ENCODE measurements at regions not wholly inside any gene's neighbourhood (a gene's known extent, or its start where the extent isn't known, plus 50 kb on each side); places are given as distances from the start of the nearest gene placed in this dataset.
A peak's percentile ranks its signal among the peaks of the same experiment; 100 is the strongest.
"Not testable (repeated sequence)": the region's sequence is repeated elsewhere in the genome, so short reads cannot be mapped to it uniquely, and the experiment has no call there.

DNA sequence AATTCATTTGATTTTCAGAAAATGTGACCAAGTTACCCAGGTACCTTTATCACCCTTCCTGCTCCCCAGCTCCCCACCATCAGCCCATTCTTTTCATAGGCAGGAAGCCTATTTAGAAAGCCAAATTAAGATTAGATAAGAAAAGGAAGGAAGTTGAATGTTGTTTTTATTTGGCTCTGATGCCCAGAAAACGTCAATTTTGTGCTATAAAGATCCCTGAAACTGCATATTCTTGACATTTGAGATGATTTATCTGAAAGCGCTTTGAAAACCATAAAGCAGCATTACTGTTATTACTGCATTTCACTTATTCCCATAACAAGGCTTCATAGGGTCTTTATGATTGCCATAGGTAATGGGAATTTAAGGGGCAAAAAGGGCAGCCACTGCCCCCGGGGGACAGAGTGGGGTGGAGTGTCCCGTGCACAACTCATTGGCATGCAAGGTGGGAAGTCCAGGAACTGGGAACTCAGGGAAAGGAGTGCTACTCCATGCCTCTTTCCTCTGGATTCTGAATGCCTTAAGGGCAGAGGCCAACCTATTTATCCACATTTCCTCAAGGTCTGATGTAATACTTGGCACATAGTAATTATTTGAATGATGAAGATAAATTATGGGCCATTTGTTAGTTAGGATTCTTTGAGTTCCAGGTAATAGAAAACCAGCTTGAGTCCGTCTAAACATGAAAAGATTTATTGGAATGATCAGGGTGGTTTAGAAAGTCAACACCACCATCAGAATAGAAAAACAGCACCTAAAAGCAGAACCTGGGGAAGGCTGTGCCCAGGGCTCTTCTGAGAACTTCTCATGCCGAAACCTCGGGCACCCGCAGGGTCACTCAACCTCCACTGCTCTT is 100.6 kb upstream of the ELMO1 start:
- DNase-seq, result no peak

DNA sequence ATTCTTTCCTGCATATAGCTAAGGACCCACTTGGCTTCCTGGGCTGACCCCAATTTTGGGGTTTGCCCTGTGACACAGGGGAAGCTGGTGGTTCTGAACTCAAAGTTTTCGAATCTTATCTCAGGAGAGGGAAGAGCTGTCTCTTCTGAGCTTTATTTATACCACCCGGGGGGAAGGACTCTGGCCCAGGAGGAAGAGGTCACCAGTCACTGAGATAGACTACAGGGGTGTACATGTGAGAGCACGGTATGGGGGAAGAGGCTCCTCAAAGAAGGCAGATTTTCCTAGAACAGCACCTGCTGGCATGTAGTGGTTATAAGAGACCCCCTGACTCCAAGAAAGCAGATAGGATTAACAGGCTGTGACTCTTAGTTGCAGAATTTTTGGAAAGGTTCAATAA is 101.8 kb upstream of the ELMO1 start:
- no peak for DNase-seq

DNA sequence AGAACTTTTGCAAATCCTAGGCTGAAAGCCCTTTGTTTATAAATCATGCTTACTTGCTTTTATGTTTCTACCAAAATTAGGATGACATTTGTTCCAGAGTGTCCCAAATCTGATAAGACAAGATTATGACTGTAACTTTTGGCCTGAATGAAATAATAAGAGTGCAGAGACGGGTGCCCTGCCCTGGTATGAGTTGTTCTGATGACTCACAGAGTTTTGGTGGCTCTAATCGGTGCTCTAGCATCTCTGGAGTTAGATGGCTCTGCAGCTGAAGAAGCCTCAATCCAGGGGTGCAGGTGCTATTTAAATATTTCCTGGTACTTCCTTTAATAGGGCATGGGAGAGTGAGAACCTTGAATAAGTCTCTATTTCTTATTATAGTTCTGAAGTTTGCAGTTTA is 102.2 kb upstream of the ELMO1 start:
- no peak for DNase-seq

DNA sequence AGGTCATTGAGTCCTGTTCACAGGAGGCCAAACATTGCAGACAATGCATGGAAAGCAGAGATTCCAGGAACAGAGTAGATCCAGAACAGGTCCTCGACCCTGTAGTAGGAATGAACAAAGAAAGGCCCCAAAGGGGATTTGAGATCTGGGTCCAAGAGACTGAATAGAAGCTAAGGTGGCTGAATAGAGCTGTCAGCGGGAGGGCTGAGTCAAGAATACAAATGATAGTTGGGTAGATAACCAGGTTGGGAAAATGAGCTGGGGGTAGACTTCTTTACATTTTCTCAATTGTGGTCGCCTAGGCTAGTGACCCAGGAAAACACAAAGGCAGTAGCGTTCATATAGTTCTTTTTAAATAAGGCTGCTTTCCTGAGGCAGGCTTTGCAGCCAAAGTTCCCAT is 103.4 kb upstream of the ELMO1 start:
- DNase-seq, result no peak

DNA sequence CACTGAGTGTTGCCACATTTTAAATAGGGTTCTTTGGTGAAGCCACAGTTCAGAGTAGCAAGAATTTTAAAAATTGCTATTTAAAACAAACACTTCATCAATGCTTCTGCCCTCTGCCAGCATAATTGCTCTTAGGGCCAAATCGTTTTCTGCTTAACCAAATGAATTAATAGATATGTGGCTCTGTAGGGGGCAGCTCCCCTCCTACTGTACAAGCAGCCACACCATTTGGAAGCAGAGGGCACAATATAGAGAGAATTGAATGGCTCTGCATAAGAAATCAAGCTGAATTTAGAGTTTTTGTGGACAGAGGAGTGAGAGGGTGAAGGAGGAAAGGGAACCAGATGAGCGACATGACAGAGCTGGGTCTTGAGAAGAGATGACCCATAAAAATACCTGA is 103.8 kb upstream of the ELMO1 start:
- DNase-seq, result not testable (repeated sequence)

DNA sequence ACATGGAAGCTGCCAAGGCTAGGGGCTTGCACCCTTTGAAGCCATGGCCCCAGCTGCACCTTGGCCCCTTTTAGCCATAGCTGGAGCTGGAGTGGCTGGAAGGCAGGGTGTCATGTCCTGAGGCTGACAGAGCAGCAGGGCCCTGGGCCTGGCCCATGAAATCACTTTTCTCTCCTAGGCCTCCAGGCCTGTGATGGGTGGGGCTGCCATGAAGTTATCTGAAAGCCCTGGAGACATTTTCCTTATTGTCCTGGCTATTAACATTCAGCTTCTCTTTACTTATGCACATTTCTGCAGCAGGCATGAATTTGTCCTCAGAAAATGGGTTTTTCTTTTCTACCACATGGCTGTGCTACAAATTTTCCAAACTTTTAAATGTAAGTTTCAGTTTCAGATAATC is 106.9 kb upstream of the ELMO1 start:
- DNase-seq, result no peak

DNA sequence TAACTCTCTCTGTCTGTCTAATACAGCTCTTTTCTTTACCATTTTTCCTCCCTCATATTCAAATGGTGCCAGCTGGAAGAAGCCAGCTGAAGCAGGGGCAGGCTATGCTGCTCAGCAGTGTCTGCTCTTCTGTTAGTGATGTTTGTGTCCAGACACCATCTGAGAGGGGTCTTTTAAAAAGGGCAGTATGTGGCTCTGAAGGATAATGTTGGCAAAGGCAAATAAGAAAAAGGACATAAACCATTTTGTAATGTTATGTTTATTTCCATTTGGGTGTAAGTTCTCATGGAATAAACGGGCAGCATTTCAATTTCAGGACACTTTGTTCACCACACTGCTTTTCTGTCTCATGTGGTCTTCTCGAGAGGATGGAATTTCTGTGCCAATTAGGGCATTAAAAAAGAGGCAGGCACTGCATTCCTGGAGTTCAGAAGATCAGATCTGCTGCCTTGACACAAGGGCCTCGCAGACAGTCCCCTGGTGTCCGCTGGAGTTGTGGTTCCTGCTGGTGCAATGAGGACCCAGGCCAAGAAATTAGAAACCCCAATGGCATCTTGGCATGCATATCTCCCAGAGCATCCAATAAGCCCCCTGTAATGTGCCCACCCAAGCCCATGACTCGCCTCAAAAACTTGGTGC is 109.0 kb upstream of the ELMO1 start:
- DNase-seq, result no peak

DNA sequence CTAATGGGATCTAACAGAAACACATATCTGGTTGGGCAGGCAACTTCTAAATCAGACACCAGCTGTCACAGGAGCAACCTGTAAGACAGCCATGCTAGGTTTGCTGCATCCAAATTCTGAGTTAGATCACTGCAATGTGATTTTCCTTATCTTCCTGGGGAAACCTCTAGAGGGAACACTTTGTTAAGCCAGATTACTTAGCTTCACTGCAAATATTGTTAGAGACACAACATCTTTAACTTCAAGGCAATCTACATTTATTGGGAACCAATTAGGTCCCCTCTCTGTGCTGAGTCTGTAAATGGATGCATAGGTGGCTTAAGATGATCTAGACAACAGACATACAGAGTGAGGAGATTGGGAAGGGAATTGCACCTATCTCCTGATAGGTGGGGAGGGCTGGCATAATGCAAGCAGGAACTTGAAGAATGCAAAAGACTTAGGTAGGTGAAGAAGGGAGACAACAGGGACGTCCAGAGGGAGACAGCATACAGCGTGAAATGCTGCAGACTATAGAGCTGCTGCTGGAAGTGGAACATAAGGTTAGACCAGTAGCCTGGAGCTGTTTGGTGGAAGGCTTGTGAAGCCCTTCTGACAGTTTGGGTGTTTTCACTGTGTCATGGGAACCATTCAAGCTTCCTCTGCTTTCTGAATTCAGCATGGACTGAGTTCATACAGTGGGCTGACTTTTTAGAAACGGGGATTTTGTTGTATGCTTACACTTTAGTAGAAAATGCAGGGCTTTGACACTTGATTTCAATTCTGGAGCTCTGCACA is 109.8 kb upstream of the ELMO1 start:
- no peak for DNase-seq

DNA sequence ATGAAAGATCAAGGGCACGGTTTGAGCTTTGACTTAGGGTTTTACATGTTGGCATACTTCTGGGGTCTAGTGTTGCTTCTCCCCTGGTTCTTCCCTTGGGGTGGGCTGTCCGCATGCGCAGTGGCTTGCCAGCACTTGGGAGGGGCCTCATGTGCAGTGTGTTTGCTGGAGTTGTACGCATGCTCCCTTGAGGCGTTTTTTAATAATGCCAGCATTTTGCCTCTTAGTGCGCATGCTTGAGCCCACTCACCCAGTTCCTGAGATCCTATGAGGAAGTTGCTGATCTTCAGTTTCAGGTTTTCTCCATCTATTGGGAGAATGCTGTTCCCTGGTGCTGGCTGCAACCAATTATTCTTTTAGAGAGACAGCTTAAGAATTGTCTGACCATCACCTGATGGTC is 113.4 kb upstream of the GPR141 start:
- DNase-seq, result no peak

DNA sequence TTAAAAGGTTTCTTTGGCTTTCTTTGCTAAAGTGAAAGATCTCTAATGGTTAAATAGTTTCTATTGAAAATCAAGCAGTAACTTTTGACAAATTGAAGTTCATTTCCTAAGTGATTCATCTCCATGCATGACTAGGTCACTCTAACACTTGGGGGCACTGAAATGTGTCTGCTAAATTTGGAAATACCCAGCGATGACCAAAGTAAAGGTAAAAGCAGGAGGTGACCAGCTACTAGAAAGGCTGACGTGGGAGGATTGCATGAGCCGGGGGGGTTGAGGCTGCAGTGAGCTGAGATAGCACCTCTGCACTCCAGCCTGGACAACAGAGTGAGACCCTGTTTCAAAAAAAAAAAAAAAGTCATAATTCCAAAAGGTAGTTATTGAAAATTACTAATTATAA is 111.8 kb upstream of the GPR141 start:
- no peak for DNase-seq

DNA sequence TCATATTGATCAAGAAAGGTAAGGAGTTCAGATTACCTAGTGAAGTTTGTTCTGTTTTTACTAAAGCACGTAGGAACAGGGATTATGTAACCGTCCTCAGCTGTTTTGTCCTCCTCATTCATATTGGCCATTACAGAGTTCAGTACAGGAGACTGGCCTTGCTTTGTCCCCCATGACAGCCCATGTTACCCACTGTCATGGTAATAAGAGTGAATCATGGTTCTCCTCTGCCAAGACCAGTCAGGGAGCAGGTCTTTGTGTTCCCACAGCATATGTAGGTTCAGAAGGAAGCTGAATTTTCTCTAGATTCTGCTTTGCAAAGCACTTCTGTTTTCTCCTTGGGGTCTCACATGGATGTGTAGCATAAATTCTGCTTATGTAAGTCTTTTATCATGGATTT is 106.2 kb upstream of the GPR141 start:
- DNase-seq, result no peak

DNA sequence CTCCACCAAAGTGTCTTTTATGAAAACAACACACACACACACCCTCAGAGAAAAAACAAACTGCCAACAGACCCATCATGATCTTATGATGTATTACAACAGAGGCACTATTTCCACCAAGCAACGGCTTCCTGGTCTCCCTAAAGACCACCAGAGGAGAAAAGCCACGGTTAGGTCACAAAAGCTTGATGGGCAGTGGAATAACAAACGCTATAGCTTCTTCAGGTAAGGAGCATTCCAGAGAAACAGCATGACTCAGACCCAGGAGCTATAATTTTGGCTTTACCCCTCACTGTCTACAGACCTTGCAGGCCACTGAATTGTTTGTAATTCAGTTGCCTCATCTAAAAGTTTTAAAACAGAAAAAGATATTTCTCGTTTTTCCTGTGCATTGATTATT is 105.7 kb upstream of the GPR141 start:
- no peak for DNase-seq

DNA sequence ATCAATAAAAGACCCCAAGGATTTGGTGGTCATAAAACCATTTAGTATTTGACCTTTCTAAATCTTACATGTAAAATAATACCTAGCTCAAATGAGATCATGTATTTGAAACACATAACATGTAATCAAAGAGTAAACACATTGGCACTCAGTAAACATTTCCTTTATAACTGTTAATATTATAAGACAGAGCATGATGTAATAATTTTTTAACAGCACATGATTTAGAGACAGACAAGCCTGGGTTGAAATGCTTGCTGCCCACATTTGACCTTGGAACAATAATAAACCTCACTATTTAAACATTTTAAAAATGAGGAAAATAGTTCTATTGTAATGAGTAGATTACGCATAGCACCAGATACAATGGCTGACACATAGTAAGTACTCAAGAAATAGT is 105.2 kb upstream of the GPR141 start:
- no peak for DNase-seq

DNA sequence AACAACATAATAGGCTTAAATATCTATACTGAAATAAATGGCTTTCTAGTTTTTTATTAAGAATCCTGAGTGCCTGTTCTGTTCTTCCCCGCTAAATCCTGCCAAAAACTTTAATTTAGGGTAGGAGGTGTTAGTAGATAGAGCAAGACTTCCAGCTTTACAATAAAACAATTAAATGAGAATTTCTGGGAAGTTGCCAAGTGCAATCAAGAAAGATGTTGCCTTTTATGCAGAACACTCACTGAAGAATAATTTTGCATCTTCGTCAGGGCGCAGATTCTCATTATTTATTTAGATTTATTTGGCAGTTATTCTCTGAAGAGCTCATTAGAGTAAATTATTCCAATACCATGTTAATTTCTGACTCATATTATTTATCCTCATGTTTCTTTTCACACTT is 103.2 kb upstream of the GPR141 start:
- no peak for DNase-seq

DNA sequence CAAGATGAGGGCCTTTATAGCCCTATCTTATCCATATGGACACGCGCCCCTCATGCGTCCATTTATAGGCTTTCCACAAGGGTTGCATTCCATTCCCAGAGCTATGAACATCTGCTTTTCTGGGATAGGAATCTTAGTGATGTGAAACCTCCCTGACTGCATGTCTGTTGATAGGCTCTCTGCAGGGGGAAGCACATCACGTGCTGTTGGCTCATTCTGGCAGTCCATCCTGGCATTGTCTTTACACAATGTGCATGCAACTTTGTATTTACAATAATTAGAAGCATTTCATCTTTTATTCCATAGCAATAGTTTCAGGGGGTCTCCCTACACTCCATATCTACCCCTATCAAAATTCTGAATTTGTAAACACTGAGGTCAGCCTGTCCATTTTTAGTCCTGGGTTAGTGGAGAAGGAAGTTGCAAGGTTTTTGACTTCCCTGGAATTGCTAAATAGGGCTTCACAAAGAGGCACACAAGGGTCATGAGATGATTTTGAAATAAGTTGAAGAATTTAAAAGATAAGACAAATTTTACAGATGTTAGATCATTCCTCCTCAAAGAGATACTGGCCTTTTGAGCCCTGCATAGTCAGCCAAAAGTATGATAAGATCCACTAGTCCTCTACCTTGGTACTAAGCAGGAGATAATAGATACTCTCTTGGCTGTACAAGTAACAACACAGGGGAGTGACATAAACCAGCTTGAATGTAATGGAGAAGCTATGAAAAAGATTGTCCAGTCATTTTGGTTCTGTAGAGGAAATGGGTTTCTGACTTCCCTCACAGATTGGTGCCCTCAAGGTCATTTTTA is 98.7 kb upstream of the GPR141 start:
- DNase-seq, result not testable (repeated sequence)

DNA sequence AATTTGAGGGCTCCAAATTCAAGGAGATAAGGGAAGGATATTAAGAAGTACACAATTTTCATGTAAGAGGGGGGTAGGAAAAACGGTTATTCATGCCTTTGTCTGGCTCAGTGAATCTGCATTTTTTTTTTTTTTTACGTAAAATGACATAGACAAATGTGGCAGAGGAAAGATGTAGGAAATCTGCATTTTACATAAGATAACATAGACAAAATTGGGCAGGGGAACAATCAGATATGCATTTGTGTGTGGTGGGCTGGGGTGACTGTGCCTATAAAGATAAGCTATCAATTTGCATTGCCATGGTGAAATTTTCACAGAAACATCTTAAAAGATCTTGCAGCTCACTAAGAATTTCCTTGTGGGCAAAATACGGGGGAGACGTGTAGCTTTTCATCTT is 92.7 kb upstream of the GPR141 start:
- no peak for DNase-seq

DNA sequence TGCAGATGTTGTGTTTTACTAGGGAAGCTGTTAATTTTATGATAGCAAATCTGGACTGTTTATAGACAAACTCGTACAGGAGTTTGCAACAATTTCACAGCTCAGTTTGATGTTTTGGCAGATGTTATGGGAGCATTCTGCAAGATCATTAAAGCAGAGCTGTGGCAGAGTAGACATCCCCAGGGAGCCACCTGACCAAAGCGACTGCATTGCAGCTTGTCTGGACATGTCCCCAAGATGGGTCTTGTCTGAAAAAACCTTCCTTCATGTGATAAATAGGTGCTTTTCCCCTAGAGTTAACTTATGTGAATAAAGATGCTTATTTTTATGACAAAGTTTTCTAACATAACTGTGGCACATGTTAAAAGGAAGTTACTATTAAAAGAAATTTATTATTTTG is 91.2 kb upstream of the GPR141 start:
- DNase-seq, result peak; percentile 79

DNA sequence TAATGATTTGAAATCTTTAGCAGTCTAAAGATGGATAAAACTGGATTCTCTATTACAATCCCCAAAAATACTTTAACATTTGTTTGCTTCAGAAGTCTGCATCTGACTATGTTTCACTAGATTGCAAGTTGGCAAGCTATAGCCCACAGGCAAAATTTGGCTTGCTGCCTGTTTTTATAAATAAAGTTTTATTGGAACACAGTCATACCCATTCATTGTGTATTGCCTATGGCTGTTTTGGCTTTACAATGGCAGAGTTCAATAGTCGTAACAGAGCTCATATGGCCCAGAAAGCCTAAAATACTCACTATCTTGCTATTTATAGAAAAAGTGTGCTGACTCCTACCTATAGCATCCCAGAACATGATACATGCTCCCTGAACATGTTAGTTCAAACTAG is 89.0 kb upstream of the GPR141 start:
- no peak for DNase-seq

DNA sequence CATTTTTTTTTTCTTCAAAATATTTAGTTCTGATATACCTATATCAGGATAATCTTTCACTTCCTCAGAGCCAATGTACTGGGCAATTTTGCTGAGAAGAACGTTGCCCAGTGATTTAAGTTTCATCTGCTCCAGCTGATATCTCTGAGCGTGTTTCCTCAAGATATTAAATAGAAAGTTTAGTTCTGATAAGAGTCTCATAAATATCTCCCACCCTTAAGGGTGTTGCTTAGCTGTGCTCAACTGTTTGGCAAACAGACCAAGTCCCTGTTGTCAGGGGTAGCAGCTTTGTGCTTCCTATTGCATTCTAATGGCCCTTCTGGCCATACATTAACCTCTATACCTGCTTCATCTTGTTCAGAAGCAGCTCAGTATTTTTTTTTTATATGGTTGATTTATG is 84.7 kb upstream of the GPR141 start:
- no peak for DNase-seq

DNA sequence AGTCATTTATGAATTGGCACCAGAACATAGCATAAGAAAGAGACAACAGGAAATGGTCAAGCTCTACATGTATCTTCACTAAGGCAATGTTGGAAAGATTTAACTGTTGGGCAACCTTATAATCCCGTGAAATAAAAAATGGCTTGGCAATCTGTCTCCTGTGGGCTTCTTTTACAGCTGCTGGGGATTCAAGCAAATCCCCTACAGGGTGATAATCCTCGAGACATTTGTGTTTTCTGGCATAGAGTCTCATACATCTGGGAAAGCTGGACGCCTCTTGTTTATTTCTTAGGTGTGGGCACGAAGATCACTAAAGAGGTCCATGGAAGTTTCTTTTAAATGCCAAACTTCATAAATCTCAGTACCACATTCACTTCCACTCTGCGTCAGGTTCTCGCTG is 82.2 kb upstream of the GPR141 start:
- no peak for DNase-seq

DNA sequence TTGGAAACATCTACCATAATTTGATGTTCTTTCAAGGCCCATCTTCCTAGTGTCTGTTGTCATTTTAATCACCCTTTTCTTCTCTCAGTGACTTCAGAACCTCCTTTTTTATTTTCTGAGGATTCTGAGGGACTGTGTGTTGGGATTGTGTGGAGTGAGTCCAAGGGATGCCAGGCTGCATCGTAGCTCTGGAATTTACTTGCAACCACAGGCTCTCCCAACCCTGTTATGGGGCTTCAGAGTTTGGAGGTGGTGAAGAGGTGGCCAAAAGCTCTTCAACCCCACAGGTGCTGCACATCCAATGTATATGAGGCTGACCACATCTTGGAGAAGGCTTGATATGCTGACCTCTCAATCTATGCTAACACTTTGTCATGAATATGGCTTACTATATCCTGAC is 79.5 kb upstream of the GPR141 start:
- DNase-seq, result no peak

DNA sequence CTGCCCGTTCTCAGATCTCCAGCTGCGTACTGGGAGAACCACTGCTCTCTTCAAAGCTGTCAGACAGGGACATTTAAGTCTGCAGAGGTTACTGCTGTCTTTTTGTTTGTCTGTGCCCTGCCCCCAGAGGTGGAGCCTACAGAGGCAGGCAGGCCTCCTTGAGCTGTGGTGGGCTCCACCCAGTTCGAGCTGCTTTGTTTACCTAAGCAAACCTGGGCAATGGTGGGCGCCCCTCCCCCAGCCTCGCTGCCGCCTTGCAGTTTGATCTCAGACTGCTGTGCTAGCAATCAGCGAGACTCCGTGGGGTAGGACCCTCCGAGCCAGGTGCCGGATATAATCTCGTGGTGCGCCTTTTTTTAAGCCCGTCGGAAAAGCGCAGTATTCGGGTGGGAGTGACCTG is 66.2 kb upstream of the GPR141 start:
- not testable (repeated sequence) for DNase-seq

DNA sequence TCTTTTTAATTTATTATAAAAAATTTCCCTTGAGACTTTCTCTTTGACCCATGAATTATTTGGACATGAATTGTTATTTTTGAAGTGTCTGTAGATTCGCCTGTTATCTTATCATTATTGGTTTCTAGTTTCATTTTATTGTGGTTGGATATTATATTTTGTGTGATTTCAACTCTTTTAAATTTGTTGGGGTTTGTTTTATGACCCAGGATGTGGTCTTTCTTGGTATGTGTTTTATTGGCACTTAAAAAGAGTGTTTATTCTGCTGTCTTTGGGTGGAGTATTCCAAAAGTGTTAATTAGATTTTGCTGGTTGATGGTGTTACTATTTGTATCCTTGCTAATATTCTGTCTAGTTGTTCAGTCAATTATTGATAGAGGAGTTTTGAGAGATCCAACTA is 50.5 kb upstream of the GPR141 start:
- no peak for DNase-seq
